HG03457 (cell line): ENCODE measurements at regions not wholly inside any gene's neighbourhood (a gene's known extent, or its start where the extent isn't known, plus 50 kb on each side); places are given as distances from the start of the nearest gene placed in this dataset.

Experiments used
- ATAC-seq: cut with Tn5 transposase; IDR thresholded peaks from one replicate; pipeline ENCODE4 v1.9.1; 2021; ENCODE audit warnings: moderate number of reproducible peaks; ENCODE audit not compliant: unreplicated experiment

DNA sequence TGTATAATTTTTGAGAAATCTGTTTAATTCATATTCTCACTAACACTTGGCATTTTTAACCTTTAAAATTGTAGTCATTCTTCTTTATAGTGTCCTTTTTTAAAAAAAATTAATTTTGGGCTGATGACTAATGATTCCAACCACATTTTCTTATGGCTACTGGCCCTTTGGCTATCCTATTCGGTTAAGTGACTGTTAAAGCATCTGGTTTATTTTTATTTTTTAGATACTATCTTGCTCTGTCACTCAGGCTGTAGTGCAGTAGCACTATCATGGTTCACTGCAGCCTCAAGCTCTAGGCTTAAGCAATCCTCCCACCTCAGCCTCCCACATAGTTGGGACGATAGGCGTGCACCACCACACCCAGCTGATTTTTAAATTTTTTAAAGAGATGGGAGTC lies 723.2 kb upstream of the CXADR start:
- ATAC-seq, result no peak

DNA sequence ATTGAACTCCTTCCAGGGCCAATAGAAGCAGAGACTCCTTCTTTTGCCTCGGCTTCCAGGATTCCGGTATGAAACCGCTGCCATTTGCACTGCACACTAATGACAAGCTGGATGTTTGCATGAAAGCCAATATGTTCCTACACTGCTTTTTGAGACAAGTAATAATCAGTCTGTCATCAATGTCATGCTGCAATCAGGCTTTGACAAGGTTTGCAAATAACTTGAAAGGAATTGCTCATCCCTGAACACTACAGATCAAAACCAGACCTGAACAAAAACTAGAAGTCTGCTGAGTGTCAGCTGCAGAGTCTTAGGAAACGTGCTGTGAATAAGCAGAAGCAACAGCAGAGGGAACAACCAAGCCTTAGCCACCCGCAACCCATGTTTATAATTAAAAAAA lies 720.7 kb upstream of the CXADR start:
- ATAC-seq, result no peak

DNA sequence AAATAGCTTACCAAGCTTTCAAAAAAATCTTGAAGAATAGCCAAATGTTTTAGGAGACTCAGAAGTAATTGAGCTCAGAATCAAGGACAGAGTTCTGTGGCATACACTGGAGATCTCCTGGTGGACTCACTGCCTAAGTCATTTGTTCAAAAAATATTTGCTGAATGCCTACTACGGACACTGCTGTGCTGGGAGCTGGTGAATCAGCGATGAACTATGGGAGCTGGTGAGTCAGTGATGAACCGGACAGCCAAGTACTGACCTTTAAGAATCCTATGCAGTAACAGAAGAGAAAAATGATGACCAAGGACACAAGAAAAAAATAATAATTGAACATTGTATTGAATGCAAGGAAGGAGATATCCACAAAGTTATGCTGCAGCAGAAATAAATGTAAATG lies 717.9 kb upstream of the CXADR start:
- ATAC-seq, result no peak

DNA sequence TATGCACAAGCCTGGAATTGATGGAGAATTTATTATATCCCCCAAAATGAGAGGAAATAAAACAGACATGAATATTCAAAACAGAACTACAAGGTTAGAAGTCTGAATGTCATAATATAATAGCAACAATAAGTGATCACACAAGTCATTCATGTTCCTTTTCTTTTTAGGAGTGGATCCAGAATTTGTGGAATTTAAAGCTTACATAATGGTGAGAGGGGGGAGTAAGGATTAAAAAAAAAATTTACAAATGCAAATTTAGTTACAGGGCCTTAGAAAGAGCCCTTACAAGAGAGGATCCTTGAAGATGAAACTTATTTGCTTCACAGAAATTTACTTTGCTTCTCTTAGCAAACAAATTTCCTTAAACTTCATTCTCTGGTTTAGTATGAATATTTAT lies 716.1 kb upstream of the CXADR start:
- no peak for ATAC-seq

DNA sequence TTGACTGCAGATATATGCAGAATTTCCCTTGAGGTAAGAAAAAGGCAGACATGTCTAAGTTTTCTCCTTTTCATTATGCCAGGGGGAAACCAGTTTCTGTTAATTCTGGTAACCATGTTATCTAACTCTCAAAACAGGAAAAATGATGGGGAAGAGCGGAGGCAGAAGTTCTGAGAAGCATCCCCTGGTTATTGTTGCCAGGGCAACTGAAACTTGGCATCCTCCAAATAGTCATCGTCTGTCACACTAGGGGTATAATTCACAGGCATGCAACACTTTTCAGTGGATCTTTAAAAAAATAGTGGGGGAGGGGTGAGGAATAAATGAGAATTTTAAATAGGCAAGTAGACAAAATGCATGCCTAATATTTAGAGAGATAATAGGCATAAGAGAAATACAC lies 715.3 kb upstream of the CXADR start:
- no peak for ATAC-seq

DNA sequence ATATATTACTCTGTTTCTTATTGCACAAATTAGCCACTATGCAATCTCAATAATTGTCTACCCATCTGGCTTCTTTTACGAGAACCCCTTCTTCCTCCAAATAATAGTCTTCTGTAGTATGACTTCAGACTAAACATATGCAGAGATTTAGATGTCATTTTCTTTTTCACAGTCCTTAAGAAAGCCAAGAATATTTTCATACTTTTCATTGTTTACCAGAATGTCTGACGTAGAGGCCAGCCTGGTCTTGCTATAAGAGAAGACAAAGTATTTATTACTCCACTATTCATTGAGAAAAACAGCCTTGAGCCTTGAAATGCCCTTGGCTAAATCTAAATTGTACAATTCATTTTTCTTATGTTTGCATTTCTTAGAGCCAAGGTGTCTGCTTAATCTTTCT lies 714.9 kb upstream of the CXADR start:
- ATAC-seq, result no peak

DNA sequence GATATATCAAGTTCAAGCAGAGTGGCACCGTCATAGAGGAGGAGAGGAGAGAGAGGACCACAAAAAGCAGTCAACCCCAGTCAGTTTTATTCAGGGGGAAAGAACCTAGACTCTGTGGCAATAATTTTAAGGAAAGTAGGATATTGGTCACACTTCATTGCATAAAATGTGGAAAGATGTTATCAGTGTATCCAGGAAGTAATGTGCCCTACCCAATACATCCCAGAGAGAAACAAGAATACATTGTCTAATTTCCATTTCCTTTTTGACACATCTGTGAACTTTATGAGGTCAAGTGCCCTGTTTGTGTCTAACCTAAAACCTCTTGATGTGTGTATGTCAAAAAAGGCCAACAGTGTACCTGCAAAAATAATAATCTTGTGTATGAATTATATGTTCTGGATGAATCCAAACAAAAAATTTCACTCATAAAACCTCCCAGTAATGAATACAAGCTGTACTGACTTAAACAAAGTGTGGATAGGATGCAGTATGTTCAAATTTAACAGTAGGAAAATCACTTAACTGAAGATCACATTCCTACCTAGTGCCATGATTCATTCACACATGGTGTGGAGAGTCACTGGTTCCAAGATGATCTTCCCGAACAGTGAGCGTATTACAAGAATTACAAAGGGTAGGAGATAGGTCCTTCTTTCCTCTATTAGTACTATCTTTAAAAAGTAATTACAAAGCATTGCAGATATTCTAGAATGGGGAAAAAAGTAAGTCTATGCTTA lies 712.1 kb upstream of the CXADR start:
- no peak for ATAC-seq

DNA sequence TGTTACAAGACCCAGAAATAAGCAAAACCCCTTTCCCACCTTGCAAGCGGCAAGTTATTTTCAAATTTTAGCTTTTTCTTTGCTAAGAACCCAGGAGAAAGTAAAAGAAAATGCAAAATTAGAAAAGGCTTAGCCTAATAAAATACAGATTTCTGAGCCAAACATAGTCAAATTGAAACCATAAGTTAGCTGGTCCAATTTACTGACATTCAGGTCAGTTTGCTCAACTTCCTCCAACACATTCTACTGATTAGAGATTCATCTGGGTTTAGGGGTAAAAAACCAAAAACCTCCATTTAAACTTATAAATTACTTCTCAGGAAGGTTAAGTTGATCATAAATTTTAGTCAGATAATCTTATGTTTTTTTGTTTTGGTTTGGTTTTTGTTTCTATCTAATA lies 701.8 kb upstream of the CXADR start:
- no peak for ATAC-seq

DNA sequence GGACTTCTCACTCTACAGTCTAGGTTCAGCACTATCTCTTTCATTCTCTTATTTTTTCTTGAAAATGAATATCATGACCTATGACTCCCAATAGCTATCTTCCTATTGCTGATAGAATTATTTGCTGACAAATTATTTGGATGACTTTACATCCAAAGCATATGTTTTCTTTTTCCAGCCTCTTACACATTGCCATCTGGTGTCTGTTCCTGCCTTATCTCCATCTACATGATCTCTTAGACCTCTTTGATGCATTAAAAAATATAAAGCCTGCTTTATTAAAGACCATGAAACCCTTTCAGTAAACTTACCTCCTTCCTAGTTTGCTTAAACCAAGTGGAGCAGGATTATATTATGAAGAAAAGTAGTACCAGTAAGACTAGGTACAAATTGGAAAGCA lies 700.9 kb upstream of the CXADR start:
- no peak for ATAC-seq

DNA sequence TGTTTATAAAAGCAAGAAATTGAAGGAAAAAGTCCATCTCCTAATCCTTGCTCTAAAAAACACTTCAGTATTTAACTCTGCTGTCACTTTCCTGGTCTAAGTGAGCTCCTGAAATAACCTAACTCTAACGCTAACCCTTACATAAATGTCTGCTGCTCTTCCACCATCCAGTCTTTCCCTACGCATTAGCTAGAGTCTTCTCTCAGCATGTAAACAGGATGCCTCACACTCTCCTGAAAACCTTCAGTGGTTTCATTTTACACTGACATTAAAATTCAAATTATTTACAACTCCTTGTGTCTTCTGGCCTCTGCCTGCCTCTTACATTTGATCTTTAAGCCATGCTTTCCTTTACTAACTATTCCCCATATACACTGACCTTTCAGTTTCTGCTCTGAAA lies 697.6 kb upstream of the CXADR start:
- no peak for ATAC-seq

DNA sequence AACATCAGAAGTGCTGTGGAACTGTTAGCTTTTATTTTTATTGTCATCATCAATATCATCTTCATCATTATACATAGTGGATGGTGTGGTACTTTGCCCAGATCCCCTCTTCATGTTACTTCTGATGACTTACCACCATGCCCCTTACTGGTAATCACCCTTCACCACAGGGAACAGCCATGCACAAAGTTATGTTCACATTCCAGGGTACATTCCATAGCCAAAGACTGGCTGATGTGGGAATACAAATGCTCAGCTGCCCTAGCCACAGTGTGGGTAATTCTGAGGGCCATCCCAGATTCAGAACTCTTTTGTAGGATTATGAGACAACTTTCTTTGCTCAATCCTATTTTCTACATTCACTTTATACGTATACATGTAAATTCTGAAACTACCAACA lies 691.3 kb upstream of the CXADR start:
- ATAC-seq, result no peak

DNA sequence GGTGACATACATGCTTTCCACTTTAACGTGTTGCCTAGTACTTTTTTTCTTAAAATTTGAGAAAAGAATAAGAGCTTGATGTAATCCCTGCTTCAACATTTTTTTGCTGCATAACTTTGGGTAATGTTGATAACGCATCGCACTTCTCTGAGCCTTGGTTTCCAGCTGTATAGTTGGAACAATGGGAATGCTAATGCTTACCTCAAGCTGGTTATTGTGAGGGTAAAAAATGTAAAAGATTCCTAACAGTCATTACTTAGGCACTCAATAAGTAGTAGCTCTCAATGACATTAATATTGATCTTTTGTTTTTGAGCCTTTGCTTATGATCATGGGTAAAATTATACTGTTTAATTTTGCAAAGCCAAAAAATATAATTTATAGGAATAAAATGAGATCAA lies 683.3 kb upstream of the CXADR start:
- ATAC-seq, result no peak

DNA sequence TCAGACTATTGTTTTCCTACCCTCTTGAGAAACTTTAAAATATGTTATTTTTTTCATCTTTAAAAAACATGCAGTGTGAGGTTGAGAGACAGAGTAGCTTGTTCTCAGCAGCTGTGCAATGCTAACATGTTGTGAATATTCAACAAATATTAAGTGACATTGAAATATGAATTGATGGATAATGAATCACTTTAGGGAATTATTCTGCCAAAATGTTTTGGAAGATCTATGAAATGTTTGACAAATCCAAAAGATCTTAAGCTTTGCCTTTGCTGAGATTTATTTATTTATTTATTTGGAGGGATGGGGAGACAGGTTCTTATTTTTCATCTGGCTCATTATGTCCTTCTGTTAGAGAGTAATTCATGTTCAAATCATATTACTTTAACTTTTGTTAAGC lies 680.1 kb upstream of the CXADR start:
- ATAC-seq, result no peak

DNA sequence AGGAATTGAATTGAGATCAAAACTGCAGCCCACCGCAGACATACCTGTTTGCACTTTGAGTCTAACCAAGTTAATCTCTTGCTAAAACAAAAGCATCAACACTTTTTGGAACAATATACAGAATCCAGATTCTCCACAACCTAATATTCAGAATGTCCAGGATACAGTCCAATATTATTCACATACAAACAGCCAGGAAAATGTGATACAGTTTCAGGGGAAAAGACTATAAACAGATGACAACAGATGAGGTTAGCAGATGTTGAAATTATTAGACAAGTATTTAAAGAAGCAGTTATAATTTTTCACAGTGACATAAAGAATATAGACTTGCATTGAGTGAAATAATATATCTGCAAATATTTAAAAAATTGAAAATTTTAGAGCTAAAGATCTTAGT lies 678.1 kb upstream of the CXADR start:
- ATAC-seq, result no peak

DNA sequence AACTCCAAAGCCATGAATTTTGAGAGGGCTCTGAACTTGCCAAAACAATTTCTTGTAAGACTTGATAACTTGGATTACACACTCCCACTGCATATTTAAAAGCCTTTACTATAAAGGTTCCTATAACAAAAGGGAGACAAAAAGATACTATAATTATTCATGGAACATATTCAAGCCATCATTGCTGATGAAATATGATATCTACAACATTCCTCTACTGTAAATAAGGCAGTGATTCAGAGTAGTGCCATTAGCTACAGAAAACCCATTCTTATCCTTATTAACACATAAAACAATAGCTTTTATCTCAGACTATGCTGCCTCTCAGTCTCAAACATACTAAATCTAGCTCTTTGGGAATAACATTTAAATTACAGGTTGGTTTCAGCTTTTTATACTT lies 675.5 kb upstream of the CXADR start:
- ATAC-seq, result no peak

DNA sequence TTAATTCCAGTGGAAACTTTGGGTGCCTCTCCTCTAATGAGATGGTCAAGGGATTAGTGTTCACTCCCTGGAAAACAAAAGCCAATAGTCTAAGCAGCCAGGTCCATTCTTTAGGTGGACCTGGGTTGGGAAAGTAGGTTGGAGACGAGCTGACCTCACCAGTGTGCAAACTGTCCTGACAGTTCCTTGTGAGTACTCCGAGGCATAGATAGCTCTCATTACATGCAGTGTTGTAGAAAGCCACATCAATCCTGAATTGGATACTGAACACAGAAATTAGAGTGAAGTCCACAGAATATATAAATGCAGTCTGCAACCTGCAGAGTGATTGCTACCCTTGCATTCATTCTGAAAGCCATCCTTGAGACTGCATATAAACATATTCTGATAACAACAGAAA lies 675.1 kb upstream of the CXADR start:
- ATAC-seq, result no peak

DNA sequence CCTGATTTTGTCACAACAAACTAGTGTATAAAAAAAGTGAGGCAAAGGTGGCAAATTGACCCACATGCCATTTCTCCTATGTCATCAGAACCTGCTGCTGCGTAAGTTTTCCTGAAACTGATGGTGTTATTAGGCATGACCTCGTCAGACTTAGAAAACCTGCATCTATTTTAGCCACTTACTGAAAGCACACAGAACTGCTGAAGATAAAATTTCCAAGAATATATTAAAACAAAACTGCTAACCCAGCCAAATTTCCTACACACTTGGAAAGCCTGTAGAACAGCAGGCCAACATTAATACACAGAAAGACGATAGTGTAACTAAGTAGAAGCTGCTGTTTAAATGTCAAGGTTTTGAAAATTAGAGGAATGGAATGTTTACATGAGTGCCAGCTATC lies 674.5 kb upstream of the CXADR start:
- no peak for ATAC-seq

DNA sequence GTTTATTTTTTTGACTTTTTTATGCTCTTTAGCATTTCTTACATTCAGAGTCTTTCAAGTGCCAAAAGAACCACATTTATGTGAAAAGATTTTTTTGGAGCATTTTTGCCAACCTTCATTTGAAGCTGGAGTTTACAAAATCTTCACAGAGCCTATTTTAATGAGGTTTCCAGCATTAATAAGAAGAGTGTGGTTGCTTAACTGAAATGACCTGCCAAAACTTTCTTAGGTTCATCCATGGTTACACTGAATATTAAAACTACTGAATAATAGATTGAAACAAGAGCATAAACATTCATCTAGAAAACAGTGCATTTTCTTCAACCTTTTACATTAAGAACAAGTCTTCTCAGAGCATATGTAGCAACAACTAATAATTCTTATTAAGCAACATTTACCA lies 672.3 kb upstream of the CXADR start:
- ATAC-seq, result no peak

DNA sequence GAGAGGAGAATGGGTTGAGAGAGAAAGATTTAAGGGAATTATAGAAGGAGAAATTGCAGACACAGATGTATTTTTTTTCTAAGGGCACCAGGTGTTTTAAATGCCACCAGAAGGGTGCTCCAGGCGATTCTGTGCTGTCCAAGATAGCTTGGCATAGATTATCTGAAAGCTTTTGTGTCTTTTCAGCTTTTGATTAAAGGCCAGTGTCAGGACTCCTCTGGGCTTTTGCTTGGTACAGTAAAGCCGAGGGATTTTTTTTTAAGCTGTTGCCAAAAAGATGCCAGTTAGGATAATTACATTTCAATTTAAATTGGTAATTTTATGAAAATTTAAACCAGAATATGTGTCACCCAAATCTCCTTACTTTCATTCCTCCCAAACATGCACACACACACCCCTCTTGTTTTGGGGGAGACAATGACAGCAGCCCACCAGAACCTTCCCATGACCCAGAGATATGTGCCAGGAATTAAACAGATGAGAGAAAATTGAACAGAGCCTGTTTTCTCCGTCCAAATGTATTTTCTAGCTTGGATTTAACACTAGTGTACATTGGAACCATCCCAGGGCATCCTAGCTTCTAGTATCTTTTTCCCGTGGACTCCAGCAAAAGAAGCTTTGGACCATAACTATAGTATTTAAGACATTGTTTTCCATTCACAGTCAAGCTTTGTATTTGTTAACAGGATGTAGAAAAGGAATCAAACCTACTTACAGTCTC lies 670.7 kb upstream of the CXADR start:
- no peak for ATAC-seq

DNA sequence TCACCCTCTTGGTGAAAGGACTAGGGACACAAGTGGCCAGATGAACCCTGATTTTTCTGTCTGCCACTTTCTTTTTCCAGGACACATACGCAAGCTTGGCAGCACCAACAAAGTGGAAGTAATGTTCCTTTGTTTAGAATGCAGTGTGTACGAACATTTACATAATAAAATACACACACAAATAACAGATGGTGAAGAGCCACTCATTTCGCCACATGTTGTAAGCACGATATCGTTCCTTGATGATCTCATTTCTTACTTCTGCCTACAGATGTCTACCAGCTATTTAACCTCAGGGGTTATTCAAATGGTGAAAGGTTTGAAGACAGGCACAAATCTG lies 670.2 kb upstream of the CXADR start:
- ATAC-seq, result no peak

DNA sequence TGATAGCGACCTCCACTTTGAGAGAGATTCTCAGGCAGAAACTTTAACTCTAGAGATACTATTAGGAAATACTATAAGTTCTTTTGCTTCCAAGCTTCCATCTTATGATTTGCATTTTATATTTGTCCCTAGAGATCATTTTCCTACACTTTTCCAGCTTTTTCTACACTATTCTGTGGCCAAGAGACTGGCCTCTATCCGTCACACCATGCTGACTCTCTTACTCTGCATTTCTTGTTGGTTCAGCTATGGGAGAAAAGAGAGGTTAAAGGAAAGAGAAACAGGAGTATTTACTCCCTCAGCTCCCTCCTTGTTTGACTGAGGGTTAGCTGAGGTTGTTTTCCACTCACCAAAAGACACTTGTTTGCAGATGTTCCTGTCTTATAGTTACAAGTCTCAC lies 665.6 kb upstream of the CXADR start:
- no peak for ATAC-seq

DNA sequence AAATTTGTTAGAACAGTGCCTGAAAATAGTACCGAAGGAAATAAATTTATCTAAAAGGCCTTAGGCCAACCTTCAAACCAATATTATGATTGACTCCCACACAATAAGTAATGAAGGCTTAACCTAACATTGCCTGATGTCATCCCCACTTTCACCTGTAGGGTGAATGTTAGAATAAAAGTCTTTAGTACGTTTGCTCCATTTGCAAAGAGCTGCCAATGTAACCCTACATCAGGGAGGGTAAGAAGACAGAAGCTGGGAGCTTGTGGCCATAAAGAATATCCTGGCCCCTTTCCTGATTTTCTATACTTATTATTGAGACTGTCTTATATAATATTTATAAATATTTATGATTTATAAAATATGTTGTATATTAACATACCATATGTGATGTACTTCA lies 661.8 kb upstream of the CXADR start:
- ATAC-seq, result no peak

DNA sequence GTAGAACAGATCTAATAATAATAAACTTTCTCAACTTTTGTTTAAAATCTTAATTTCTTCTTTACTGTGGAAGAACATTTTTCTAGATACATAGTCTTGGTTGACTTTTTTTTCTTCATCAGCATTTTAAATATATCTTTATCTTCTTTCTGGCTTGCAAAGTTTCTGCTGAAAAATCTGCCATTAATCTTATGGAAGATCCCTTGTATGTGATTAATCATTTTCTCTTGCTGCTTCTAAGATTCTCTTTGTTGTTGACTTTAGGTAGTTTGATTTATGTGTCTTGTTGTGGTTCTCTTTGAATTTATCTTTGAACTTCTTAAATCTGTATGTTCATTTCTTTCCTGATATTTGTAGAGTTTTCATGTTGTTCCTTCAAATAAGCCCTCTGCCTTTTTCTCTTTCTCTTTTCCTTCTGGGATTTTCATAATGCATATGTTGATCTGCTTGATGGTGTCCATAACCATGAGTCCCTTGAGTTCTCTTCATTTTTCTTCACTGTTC lies 657.6 kb upstream of the CXADR start:
- ATAC-seq, result no peak
